Heart left ventricle (tissue), 16 donors: ENCODE measurements at regions not wholly inside any gene's neighbourhood (a gene's known extent, or its start where the extent isn't known, plus 50 kb on each side); places are given as distances from the start of the nearest gene placed in this dataset.

Source experiments
- ATAC-seq, 4 donors: fragments of 200-7000 bp; cut with Tn5 transposase; one replicate each; pipeline ENCODE4 v1.9.1; 2020 to 2022; ENCODE audit warnings: moderate library complexity in 4 of 4, mild to moderate bottlenecking in 3 of 4, moderate number of reproducible peaks in 1 of 4
- DNase-seq, 5 donors: peaks; one replicate each; pipeline ENCODE4 v3.0.0-alpha.2; 2020
- H3K27ac ChIP-seq, 12 donors: fragments of 200-600 bp; sonication (generic) in 4 of 12; one replicate each; pipeline versions ENCODE4 v1.5.0 to v1.8.0; 2016 to 2022; ENCODE audit warnings: mild to moderate bottlenecking in 2 of 12
- H3K27me3 ChIP-seq, 9 donors: fragments of 200-600 bp; sonication (generic) in 2 of 9; one replicate each; pipeline versions ENCODE4 v1.5.1 to v1.8.0; 2016 to 2022; ENCODE audit warnings: mild to moderate bottlenecking in 3 of 9
- H3K36me3 ChIP-seq, 9 donors: fragments of 200-600 bp; sonication (generic) in 2 of 9; one replicate each; pipeline versions ENCODE4 v1.5.0 to v1.8.0; 2018 to 2022; ENCODE audit warnings: mild to moderate bottlenecking in 2 of 9
- H3K4me1 ChIP-seq, 12 donors: fragments of 200-600 bp; sonication (generic) in 4 of 12; one replicate each; pipeline versions ENCODE4 v1.5.0 to v1.8.0; 2016 to 2022; ENCODE audit warnings: mild to moderate bottlenecking in 3 of 12
- H3K4me3 ChIP-seq, 12 donors: fragments of 200-600 bp; sonication (generic) in 4 of 12; one replicate each; pipeline versions ENCODE4 v1.5.0 to v1.8.0; 2017 to 2022; ENCODE audit warnings: mild to moderate bottlenecking in 9 of 12, moderate library complexity in 4 of 12
- H3K9me3 ChIP-seq, 12 donors: fragments of 200-600 bp; sonication (generic) in 4 of 12; one replicate each; pipeline versions ENCODE4 v1.5.0 to v1.8.0; 2016 to 2022; ENCODE audit warnings: mild to moderate bottlenecking in 1 of 12
- CTCF ChIP-seq, 12 donors: fragments of 200-600 bp; sonication (generic) in 4 of 12; IDR thresholded peaks; one replicate each; pipeline versions ENCODE4 v1.5.0 to v1.8.0; 2018 to 2022; ENCODE audit warnings: antibody characterized with exemption in 12 of 12, mild to moderate bottlenecking in 5 of 12
- POLR2A ChIP-seq, 2 donors: fragments of 450-650 bp; IDR thresholded peaks; one replicate each; pipeline ENCODE4 v1.6.1; 2017; ENCODE audit warnings: antibody characterized with exemption in 2 of 2, mild to moderate bottlenecking in 2 of 2, moderate library complexity in 2 of 2
- whole genome bisulfite sequencing, 4 donors: extraction: QIAGEN DNeasy Blood & Tissue Kit in 2 of 4; methylation state at CpG; one replicate each; pipeline versions ENCODE4 v1.1.5 to v1.1.7; 2013 to 2018; 5-methylcytosine and 5-hydroxymethylcytosine counted together
- intact Hi-C, 10 donors: fragments of 100-400 bp; cut with DNase I; formaldehyde crosslinking; loops; one replicate each; pipeline versions ENCODE4 v1.11.1 to v1.14.2; 2022
- donor health status: ischemic (EF 13 %, LVEDD 7.1; RV severe dilation, severe dysfunction).
- donor health status: healthy with polysubstance abuse.
- donor health status: DM: no; HTN: yes; CAD: no.
- donor health status: DM: no; HTN: no; CAD: no.
- donor health status: ischemic (EF 25% LVEDD 6.9; RV normal size, moderate dysfunction).
- donor health status: ischemic (EF 25% LVEDD 5.7; RV mildly dilated, moderate dysfunction).
- donor health status: healthy.
- donor health status: DM: yes; HTN: yes; CAD: no.
- donor health status: ischemic (EF 35%, LVEDD 5.7; RV mildly dilated, moderate dysfunction).
- donor health status: nonischemic (EF 11% LVEDD 7.7; RV severe dilation, severe dysfunction).
- donor health status: DM: yes; HTN: yes; CAD: no.
- donor health status: PGD.
- donor health status: ischemic (EF 29% LVEDD 5.4; RV normal size, mild dysfunction).
- donor health status: nonischemic (EF 23%, LVEDD 6.1; RV moderate dilation, normal function).

- Histone ChIP-seq H3K4me3 (no peak overlapping the region), H3K4me1 (peaks cover 0 to 18% (median 8%) of the 10 kb centered on the region in 12 donors), H3K27me3 (peaks cover 15 to 56% (median 38%) of the 10 kb centered on the region in 9 donors), H3K27ac (no peak overlapping the region), H3K9me3 (no peaks in the 10 kb centered on the region), H3K36me3 (no peaks in the 10 kb centered on the region)
- ATAC-seq: peak in 1 of 4 donors; percentile 44
- WGBS, 4 donors: 90 to 100% (median 92%) methylated on average over 3 to 9 of the region's 9 CpGs
- no peak for DNase-seq
- intact Hi-C loops: loop anchor here in 1 of 10 donors (10.0 kb wide), 1 partner anchor 239 kb away; no protein-coding TSS in a partner anchor
- TF ChIP-seq POLR2A (IDR thresholded peaks at IDR 0.05) (no peak), CTCF (IDR thresholded peaks at IDR 0.05) (no peak)
Measured at GRCh38 chr13:99893567-99893966, 78.0 kb downstream of the ZIC5 start.

DNA sequence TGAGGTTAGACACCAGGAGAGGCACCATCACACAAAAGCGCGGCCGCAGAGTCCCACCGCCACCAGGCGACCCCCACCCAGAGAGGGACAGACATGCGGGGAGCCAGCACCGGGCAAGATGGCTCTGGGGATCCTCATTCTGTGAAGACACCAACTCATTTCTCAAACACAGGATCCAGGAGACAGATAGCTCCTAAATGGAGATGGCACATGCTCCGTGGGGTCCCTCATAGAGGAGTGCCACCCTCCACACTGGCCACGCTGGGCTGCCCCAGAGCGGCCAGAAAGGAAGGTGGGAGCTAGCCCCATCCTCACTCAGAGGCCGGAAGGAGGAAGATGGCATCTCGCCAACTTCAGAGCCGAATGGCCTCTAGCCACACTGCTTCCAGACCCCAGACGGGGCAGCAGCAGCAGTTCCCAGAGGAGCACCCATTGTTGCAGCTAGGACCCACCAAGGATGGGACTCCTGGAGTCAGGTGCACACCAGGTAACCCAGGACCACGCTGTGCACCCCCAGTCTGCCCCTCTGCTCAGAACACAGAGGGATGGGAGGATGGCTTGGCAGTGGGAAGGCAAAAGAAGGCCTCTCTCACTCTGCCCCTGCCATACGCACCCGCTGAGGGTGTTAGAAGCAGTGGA lies 78.6 kb downstream of the ZIC5 start:
- 85 to 87% (median 87%) methylated on average over 12 to 17 of the region's 17 CpGs for WGBS, 4 donors
- no peak overlapping the region for H3K27ac ChIP-seq
- H3K4me3 ChIP-seq: no peak overlapping the region
- ATAC-seq (peak in 1 of 4 donors; percentile 35), DNase-seq (no peak)
- H3K27me3 ChIP-seq: peaks cover 15 to 50% (median 38%) of the 10 kb centered on the region in 9 donors
- peaks cover 0 to 18% (median 8%) of the 10 kb centered on the region in 12 donors for H3K4me1 ChIP-seq
- H3K9me3 ChIP-seq: no peaks in the 10 kb centered on the region
- TF ChIP-seq POLR2A (IDR thresholded peaks at IDR 0.05) (no peak), CTCF (IDR thresholded peaks at IDR 0.05) (no peak)
- H3K36me3 ChIP-seq: no peaks in the 10 kb centered on the region
- intact Hi-C loops: loop anchor here in 1 of 10 donors (10.0 kb wide), 1 partner anchor 238 kb away; no protein-coding TSS in a partner anchor

DNA sequence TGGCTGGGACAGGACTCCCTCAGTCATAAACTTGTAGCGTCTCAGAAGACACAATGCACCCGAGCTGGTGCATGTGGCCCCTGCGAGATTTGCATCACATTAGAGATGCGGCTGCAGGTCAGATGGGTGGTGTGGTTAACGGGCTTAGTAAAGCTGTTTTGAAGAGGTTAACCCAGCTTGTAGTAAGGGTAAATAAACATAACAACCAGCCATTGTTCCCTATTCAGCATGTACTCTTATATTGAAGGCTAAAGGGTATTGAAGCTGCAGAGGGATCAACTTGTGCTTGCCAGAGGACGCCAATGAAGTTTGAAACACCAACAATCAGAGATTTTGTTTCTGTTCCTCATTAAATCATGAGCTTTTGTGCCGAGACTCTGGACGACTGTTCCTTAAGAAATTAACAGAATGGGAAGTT lies 79.4 kb downstream of the ZIC5 start:
- 73 to 81% (median 77%) methylated on average over 8 of the region's 8 CpGs for WGBS, 4 donors
- ATAC-seq (no peak), DNase-seq (no peak)
- Histone ChIP-seq H3K27ac (no peak overlapping the region), H3K4me1 (peaks cover 0 to 18% (median 8%) of the 10 kb centered on the region in 12 donors), H3K27me3 (peaks cover 11 to 42% (median 33%) of the 10 kb centered on the region in 9 donors), H3K9me3 (no peaks in the 10 kb centered on the region), H3K4me3 (no peak overlapping the region), H3K36me3 (no peaks in the 10 kb centered on the region)
- intact Hi-C loops: loop anchor here in 1 of 10 donors (10.0 kb wide), 1 partner anchor 237 kb away; no protein-coding TSS in a partner anchor
- no peak for TF ChIP-seq POLR2A (IDR thresholded peaks at IDR 0.05)
- TF ChIP-seq CTCF (IDR thresholded peaks at IDR 0.05): no peak

DNA sequence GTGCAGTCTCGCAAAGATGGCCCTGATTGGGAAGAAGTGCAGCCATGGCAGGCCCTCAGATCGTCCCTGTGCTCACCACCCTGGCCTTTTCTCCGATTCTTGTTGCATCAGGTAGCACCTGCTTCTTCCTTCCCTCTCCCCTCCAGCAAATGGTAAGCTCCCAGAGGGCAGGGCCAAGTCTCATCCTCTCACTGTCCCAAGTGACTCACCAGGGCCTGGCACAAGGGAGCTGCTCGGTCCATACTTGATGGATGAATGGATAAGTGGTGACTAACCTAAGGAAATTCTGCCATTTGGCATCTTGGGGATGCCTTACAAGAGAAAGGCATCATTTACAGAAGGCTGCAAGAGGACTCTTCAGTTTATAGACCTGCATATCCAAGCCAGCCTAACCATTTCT lies 84.9 kb downstream of the ZIC5 start:
- WGBS, 4 donors: 88 to 91% (median 90%) methylated on average over 4 of the region's 4 CpGs
- TF ChIP-seq CTCF (IDR thresholded peaks at IDR 0.05) (no peak), POLR2A (IDR thresholded peaks at IDR 0.05) (no peak)
- intact Hi-C loops: no loop called here

More for the DNA sequence above, 84.9 kb downstream of the ZIC5 start:
- H3K27me3 ChIP-seq: no peaks in the 10 kb centered on the region
- H3K36me3 ChIP-seq: no peaks in the 10 kb centered on the region
- no peak overlapping the region for H3K27ac ChIP-seq
- H3K9me3 ChIP-seq: no peaks in the 10 kb centered on the region
- no peaks in the 10 kb centered on the region for H3K4me1 ChIP-seq
- H3K4me3 ChIP-seq: no peak overlapping the region
- ATAC-seq: no peak
- no peak for DNase-seq
